Kidney tubule cell (primary cell): ENCODE measurements at regions not wholly inside any gene's neighbourhood (a gene's known extent, or its start where the extent isn't known, plus 50 kb on each side); places are given as distances from the start of the nearest gene placed in this dataset.

Experiments
- DNase-seq: peaks from one replicate; pipeline ENCODE4 v3.0.0-alpha.2; 2018; ENCODE audit warnings: low spot score

GRCh38 chr5:165538065-165538464 is 2032.6 kb downstream of the MAT2B start:
- no peak for DNase-seq

GRCh38 chr5:165559645-165560044 is 2054.2 kb downstream of the MAT2B start:
- no peak for DNase-seq

- DNase-seq: no peak
Measured at GRCh38 chr5:165560648-165561047, 2055.2 kb downstream of the MAT2B start.

- no peak for DNase-seq
Measured at GRCh38 chr5:165565911-165566310, 2060.5 kb downstream of the MAT2B start.

GRCh38 chr5:165569551-165569950 is 2064.1 kb downstream of the MAT2B start:
- no peak for DNase-seq

GRCh38 chr5:165573445-165573844 is 2068.0 kb downstream of the MAT2B start:
- peak; percentile 45 for DNase-seq

- peak; percentile 23 for DNase-seq
Measured at GRCh38 chr5:165574100-165574499, 2068.7 kb downstream of the MAT2B start.

GRCh38 chr5:165576678-165577275 is 2071.4 kb downstream of the MAT2B start:
- no peak for DNase-seq

- DNase-seq: peak; percentile 9
Measured at GRCh38 chr5:165579911-165580310, 2074.5 kb downstream of the MAT2B start.

- no peak for DNase-seq
Measured at GRCh38 chr5:165594693-165595092, 2089.3 kb downstream of the MAT2B start.

GRCh38 chr5:165602529-165602928 is 2097.1 kb downstream of the MAT2B start:
- no peak for DNase-seq

GRCh38 chr5:165607026-165607425 is 2101.6 kb downstream of the MAT2B start:
- no peak for DNase-seq

- no peak for DNase-seq
Measured at GRCh38 chr5:165609871-165610270, 2104.5 kb downstream of the MAT2B start.

GRCh38 chr5:165616490-165617405 is 2111.3 kb downstream of the MAT2B start:
- no peak for DNase-seq

- DNase-seq: no peak
Measured at GRCh38 chr5:165617491-165617890, 2112.1 kb downstream of the MAT2B start.

GRCh38 chr5:165620394-165620793 is 2115.0 kb downstream of the MAT2B start:
- DNase-seq: no peak

GRCh38 chr5:165622864-165623536 is 2117.6 kb downstream of the MAT2B start:
- DNase-seq: no peak

GRCh38 chr5:165624166-165624946 is 2118.9 kb downstream of the MAT2B start:
- no peak for DNase-seq

GRCh38 chr5:165626161-165626560 is 2120.7 kb downstream of the MAT2B start:
- no peak for DNase-seq

- no peak for DNase-seq
Measured at GRCh38 chr5:165627548-165628170, 2122.2 kb downstream of the MAT2B start.

GRCh38 chr5:165630261-165630778 is 2124.9 kb downstream of the MAT2B start:
- peak; percentile 61 for DNase-seq
